Right cardiac atrium (tissue), 5 donors: ENCODE measurements at regions not wholly inside any gene's neighbourhood (a gene's known extent, or its start where the extent isn't known, plus 50 kb on each side); places are given as distances from the start of the nearest gene placed in this dataset.

Experiments
- ATAC-seq, 2 donors: fragments of 200-7000 bp; cut with Tn5 transposase; one replicate each; pipeline versions ENCODE4 v1.8.0 to v1.9.1; 2020; ENCODE audit warnings: moderate library complexity in 2 of 2, mild to moderate bottlenecking in 1 of 2
- DNase-seq, 3 donors: peaks; one replicate each; pipeline ENCODE4 v3.0.0-alpha.2; 2020
- H3K27ac ChIP-seq: one replicate; pipeline ENCODE4 v1.5.1; 2013; ENCODE audit warnings: mild to moderate bottlenecking, low read length, control low read depth, moderate library complexity
- H3K27me3 ChIP-seq: one replicate; pipeline ENCODE4 v1.6.1; 2013; ENCODE audit not compliant: control insufficient read depth, insufficient read depth
- H3K4me1 ChIP-seq: one replicate; pipeline ENCODE4 v1.6.1; 2013; ENCODE audit warnings: low read length; ENCODE audit not compliant: control insufficient read depth, insufficient read depth
- H3K4me3 ChIP-seq: one replicate; pipeline ENCODE4 v1.5.1; 2013; ENCODE audit warnings: low read length, control low read depth
- H3K9me3 ChIP-seq: one replicate; pipeline ENCODE4 v1.6.1; 2013; ENCODE audit warnings: low read length; ENCODE audit not compliant: control insufficient read depth
- WGBS: extraction: QIAGEN DNeasy Blood & Tissue Kit; methylation state at CpG from one replicate; pipeline ENCODE4 v1.1.7; 2013; 5-methylcytosine and 5-hydroxymethylcytosine counted together
- intact Hi-C, 4 donors: fragments of 100-400 bp; cut with DNase I; formaldehyde crosslinking; loops; one replicate each; pipeline versions ENCODE4 v1.11.0 to v1.14.0; 2022 to 2023
- donor health status: healthy with polysubstance abuse.
- donor health status: DM: no; HTN: yes; CAD: no.
- donor health status: DM: no; HTN: no; CAD: no.
- donor health status: DM: no; HTN: yes; CAD: no; lungs with severe emphysema.
- donor health status: DM: yes; HTN: yes; CAD: no.

- 63% methylated on average over 4 of the region's 4 CpGs for WGBS
- no peaks in the 10 kb centered on the region for H3K9me3 ChIP-seq
- ATAC-seq, result no peak
- no peak overlapping the region for H3K27ac ChIP-seq
- intact Hi-C loops, result no loop called here
- H3K4me1 ChIP-seq, result no peaks in the 10 kb centered on the region
- H3K27me3 ChIP-seq, result no peaks in the 10 kb centered on the region
- no peak overlapping the region for H3K4me3 ChIP-seq
- no peak for DNase-seq
Measured at GRCh38 chr4:12170308-12170707, 741.6 kb upstream of the HS3ST1 start.

- DNase-seq, result no peak
- no peak overlapping the region for H3K4me3 ChIP-seq
- no peak for ATAC-seq
- H3K27me3 ChIP-seq, result no peaks in the 10 kb centered on the region
- H3K9me3 ChIP-seq, result no peaks in the 10 kb centered on the region
- no peak overlapping the region for H3K27ac ChIP-seq
- H3K4me1 ChIP-seq, result no peaks in the 10 kb centered on the region
- intact Hi-C loops, result no loop called here
Measured at GRCh38 chr4:12165616-12166015, 736.9 kb upstream of the HS3ST1 start.

DNA sequence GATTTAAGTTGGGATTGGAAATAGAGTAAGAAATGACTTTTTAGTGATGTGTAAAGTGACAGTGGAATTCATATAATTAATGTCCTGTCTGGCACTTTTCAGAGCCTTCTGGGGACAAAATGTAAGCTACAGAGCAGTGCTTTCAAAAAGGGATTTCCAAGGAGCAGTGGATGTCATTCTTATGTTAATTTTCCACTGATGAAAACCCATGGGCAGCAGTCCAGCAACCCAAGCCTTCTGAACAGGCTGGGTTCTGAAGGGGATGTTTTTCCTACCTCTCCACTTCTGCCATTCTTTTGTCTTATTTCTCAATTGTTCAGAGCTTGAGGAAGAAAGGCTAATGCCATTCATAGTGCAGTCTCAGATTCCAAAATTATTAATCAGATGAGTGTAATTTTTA lies 717.6 kb upstream of the HS3ST1 start:
- ATAC-seq (no peak), DNase-seq (no peak)
- Histone ChIP-seq H3K27me3 (no peaks in the 10 kb centered on the region), H3K9me3 (no peaks in the 10 kb centered on the region), H3K27ac (no peak overlapping the region), H3K4me1 (no peaks in the 10 kb centered on the region), H3K4me3 (no peak overlapping the region)
- intact Hi-C loops, result no loop called here

DNA sequence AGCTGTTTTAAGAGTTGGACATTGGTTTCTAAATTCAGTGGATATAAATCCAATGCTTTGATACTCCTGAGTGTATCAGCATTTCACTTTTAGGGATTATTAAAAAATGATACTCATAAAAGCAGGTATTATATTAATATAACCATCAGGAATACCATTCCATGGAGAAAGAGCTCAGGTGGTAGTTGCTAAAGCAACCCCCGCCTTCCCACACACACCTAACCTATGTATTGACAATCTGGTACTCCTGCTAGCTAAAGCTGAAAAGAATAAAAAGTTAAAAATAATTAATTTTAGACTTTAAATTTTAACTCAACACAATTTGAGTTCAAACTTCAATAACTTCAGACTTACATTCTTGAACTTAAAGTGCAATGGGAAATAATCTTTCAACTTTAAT lies 717.1 kb upstream of the HS3ST1 start:
- H3K9me3 ChIP-seq, result no peaks in the 10 kb centered on the region
- WGBS, result 97% methylated on average over 1 of the region's 1 CpG
- H3K4me3 ChIP-seq, result no peak overlapping the region
- H3K27ac ChIP-seq, result no peak overlapping the region
- ATAC-seq, result no peak
- H3K27me3 ChIP-seq, result no peaks in the 10 kb centered on the region
- no peaks in the 10 kb centered on the region for H3K4me1 ChIP-seq
- DNase-seq, result no peak
- intact Hi-C loops, result no loop called here

DNA sequence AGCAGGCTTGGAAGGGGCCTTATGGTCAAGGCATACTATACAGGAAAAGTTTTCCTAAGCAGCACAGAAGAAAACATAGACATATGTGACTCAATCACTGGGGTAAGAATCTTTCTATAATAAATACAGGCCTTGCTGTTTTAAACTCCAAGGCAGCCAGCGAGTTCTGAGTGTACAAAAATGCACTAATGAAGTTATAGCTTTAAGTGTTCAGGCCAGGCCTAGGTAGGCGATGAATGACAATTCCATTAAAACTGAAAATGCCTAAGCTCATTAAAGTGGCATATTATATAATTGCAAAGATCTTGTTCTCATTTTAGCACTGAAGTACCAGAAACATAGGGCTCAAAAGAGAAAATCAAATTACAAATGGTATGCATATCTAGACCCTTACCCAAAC lies 716.4 kb upstream of the HS3ST1 start:
- no peak overlapping the region for H3K27ac ChIP-seq
- WGBS, result 91% methylated on average over 2 of the region's 2 CpGs
- ATAC-seq, result no peak
- no peaks in the 10 kb centered on the region for H3K27me3 ChIP-seq
- H3K4me3 ChIP-seq, result no peak overlapping the region
- intact Hi-C loops, result no loop called here
- H3K4me1 ChIP-seq, result no peaks in the 10 kb centered on the region
- DNase-seq, result no peak
- H3K9me3 ChIP-seq, result no peaks in the 10 kb centered on the region

DNA sequence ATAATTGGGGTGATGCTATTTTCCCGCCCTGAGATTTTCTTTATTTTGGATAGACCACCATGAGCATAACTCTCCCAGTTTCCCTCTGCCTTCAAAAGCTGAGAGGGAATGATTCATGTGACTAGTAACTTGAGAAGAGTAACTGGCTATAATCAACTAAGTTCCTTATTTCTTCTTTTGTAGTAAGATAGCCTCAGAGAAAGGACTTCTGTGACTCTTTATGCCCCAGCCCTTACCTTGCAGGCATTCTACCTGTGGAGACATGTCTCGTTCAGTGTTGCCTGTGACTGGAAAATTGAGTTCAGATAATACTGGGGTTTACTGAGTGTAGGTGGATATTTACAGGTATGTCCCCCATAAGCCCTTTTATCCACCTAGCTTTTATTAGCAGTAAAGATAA lies 715.4 kb upstream of the HS3ST1 start:
- DNase-seq, result no peak
- Histone ChIP-seq H3K27ac (no peak overlapping the region), H3K4me3 (no peak overlapping the region), H3K27me3 (no peaks in the 10 kb centered on the region), H3K4me1 (no peaks in the 10 kb centered on the region), H3K9me3 (no peaks in the 10 kb centered on the region)
- intact Hi-C loops, result no loop called here
- WGBS, result 96% methylated on average over 2 of the region's 2 CpGs
- ATAC-seq, result no peak

DNA sequence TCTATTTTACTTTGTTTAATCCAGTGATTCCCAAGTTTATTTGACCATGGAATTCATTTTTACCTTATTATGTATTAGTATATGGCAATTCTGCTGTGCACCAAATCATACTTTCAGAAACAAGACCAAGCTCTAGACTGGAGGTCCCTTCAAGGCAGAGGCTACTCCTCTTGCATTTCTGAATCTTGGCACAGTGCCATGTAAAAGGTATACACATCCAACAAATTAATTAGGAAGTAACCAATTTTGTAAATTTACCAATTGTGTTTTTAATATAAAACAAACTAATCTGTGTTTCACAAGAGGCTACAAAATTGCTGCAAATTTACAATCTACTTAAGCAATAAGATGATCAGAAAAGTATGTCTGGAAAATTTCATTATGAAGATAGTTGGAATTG lies 712.2 kb upstream of the HS3ST1 start:
- ATAC-seq (no peak), DNase-seq (no peak)
- Histone ChIP-seq H3K9me3 (no peaks in the 10 kb centered on the region), H3K27me3 (no peaks in the 10 kb centered on the region), H3K4me1 (no peaks in the 10 kb centered on the region), H3K4me3 (no peak overlapping the region), H3K27ac (no peak overlapping the region)
- intact Hi-C loops, result no loop called here

DNA sequence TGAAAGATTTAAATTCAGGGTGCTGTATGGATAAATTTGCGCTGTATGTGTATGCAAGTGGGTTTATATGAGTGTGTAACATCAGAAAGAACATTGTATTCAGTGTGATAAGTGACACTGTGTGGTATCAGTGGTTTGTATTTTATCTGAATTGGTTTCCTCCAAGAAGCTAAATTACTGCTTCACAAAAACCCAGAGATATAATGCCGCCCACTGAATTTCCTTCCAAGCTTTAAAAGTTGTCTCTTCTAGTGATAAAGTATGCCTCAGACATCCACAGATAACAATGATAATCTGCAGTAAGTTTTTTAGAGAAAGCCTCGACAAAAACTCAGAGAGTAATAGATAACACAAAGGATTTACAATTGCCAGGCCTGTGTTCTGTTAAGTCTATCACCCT lies 710.6 kb upstream of the HS3ST1 start:
- no peaks in the 10 kb centered on the region for H3K9me3 ChIP-seq
- no peak overlapping the region for H3K27ac ChIP-seq
- no peak for DNase-seq
- no peaks in the 10 kb centered on the region for H3K4me1 ChIP-seq
- H3K4me3 ChIP-seq, result no peak overlapping the region
- intact Hi-C loops, result no loop called here
- 46% methylated on average over 3 of the region's 3 CpGs for WGBS
- no peaks in the 10 kb centered on the region for H3K27me3 ChIP-seq
- ATAC-seq, result no peak

DNA sequence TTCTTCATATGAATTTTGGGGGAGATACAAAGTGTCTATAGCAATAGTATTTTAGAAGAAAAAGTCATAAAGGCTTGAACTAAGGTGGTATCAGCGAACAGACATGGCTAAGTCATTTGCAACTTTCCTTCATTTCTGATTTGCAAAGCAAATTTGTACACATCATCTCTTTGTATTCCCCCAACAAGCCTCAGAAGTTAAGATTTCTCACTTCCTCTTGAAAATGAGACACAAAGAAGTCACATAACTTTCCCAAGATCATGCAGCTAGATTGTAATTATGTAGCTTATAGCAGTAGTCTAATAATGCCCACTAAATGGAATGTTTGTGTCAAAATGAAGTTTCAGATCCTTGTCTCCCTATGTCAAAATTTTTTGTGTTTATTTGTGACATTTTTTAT lies 709.8 kb upstream of the HS3ST1 start:
- 84% methylated on average over 1 of the region's 1 CpG for WGBS
- no peaks in the 10 kb centered on the region for H3K4me1 ChIP-seq
- intact Hi-C loops, result no loop called here
- H3K27me3 ChIP-seq, result no peaks in the 10 kb centered on the region
- no peak for DNase-seq
- no peak for ATAC-seq
- H3K27ac ChIP-seq, result no peak overlapping the region
- no peaks in the 10 kb centered on the region for H3K9me3 ChIP-seq
- no peak overlapping the region for H3K4me3 ChIP-seq

GRCh38 chr4:12137575-12137974 lies 708.9 kb upstream of the HS3ST1 start:
- Histone ChIP-seq H3K4me3 (no peak overlapping the region), H3K27me3 (no peaks in the 10 kb centered on the region), H3K27ac (no peak overlapping the region), H3K4me1 (no peaks in the 10 kb centered on the region), H3K9me3 (no peaks in the 10 kb centered on the region)
- DNase-seq (peak in 1 of 3 donors; percentile 21), ATAC-seq (no peak)
- WGBS, result 28% methylated on average over 2 of the region's 2 CpGs
- intact Hi-C loops, result no loop called here

DNA sequence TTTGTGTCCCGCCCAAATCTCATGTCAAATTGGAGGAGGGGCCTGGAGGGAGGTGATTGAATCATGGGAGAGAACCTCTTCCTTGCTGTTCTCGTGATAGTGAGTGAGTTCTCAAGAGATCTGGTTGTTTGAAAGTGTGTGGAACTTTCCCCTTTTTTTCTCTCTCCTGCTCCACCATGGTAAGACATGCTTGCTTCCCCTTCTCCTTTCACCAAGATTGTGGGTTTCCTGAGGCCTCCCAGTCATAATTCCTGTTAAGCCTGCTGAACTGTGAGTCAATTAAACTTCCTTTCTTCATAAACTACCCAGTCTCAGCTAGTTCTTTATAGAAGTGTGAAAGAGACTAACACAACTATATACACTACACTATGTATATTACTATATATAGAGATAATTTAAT lies 697.8 kb upstream of the HS3ST1 start:
- Histone ChIP-seq H3K27me3 (no peaks in the 10 kb centered on the region), H3K4me1 (no peaks in the 10 kb centered on the region), H3K27ac (no peak overlapping the region), H3K4me3 (no peak overlapping the region), H3K9me3 (no peaks in the 10 kb centered on the region)
- intact Hi-C loops, result no loop called here
- DNase-seq, result no peak
- 70% methylated on average over 2 of the region's 2 CpGs for WGBS
- ATAC-seq, result no peak

- 72% methylated on average over 1 of the region's 1 CpG for WGBS
- intact Hi-C loops, result no loop called here
- Histone ChIP-seq H3K27me3 (no peaks in the 10 kb centered on the region), H3K4me1 (no peaks in the 10 kb centered on the region), H3K9me3 (no peaks in the 10 kb centered on the region), H3K27ac (no peak overlapping the region), H3K4me3 (no peak overlapping the region)
- DNase-seq (no peak), ATAC-seq (no peak)
Measured at GRCh38 chr4:12124138-12124537, 695.4 kb upstream of the HS3ST1 start.
